ENCODE measurements at regions not wholly inside any gene's neighbourhood (a gene's known extent, or its start where the extent isn't known, plus 50 kb on each side); places are given as distances from the start of the nearest gene placed in this dataset.

GRCh38 chr13:22926748-22927400 is 253.9 kb upstream of the SGCG start:
- TF ChIP-seq NANOG (IDR thresholded peaks at IDR 0.05; ENCODE audit: borderline replicate concordance): no peak
- TF ChIP-seq EZH2 (IDR thresholded peaks at IDR 0.05; ENCODE audit: low read depth, unreplicated experiment): no peak
- TF ChIP-seq ZNF114 (CRISPR knock-in tag; IDR thresholded peaks at IDR 0.05): no peak
- TF ChIP-seq REST (IDR thresholded peaks at IDR 0.05; ENCODE audit: unreplicated experiment): no peak

Data from GM23338 (cell line).